ENCODE measurements at regions not wholly inside any gene's neighbourhood (a gene's known extent, or its start where the extent isn't known, plus 50 kb on each side); places are given as distances from the start of the nearest gene placed in this dataset.

DNA sequence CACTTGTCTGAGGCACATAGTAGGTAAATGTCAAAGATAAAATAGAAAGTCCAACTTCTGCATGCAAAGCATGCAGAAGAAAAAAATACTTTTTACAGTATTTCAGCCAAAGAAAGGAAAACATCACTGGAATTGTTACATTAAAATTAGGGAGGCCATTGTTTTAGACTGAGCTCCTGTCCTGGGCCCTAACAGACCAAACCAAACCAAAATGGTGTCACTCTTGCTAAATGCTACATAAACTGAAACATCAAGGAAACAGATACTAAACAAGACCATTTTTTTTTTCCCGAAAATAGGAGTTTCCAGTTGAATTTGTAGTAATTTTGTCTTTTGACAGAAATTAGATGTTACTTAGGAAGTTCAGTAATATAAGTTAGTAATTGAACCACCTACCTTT lies 508.8 kb downstream of the DSC3 start:
- no peaks in the 10 kb centered on the region for H3K9me3 ChIP-seq (ENCODE audit: control insufficient read depth in 1 of 2, low read length in 2 of 2)
- H3K4me3 ChIP-seq (ENCODE audit: low read depth in 1 of 2, low read length in 2 of 2) = no peak overlapping the region
- no peaks in the 10 kb centered on the region for H3K36me3 ChIP-seq (ENCODE audit: control insufficient read depth in 1 of 2, insufficient read depth in 2 of 2, low read length in 2 of 2)
- H3K27me3 ChIP-seq (ENCODE audit: low read depth, low read length) = no peaks in the 10 kb centered on the region
- H3K27ac ChIP-seq (ENCODE audit: low read length) = no peak overlapping the region
- H3K4me1 ChIP-seq (ENCODE audit: control insufficient read depth in 1 of 2, insufficient read depth in 2 of 2, low read length in 2 of 2) = no peaks in the 10 kb centered on the region

DNA sequence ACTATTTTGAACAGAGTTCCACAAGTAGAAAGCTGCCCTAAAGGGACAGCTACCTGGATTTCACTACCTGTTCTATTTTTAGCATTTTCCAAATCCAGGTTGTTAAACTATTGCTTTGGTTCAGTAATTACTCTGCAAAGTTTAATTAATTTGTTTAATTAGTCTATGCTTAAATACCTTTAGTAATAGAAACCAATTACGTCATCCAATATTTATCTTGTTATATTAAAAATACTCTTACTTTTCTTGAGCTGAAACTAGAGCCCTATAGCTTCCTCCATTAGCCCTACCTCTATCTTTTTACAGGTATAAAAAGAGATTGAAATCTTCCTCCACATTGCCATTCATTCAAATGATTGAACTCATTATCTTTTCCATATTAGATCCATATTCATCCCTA lies 514.6 kb downstream of the DSC3 start:
- Histone ChIP-seq H3K4me1 (ENCODE audit: control insufficient read depth in 1 of 2, insufficient read depth in 2 of 2, low read length in 2 of 2) (no peaks in the 10 kb centered on the region), H3K27ac (ENCODE audit: low read length) (no peak overlapping the region), H3K27me3 (ENCODE audit: low read depth, low read length) (no peaks in the 10 kb centered on the region), H3K9me3 (ENCODE audit: control insufficient read depth in 1 of 2, low read length in 2 of 2) (no peaks in the 10 kb centered on the region), H3K4me3 (ENCODE audit: low read depth in 1 of 2, low read length in 2 of 2) (no peak overlapping the region), H3K36me3 (ENCODE audit: control insufficient read depth in 1 of 2, insufficient read depth in 2 of 2, low read length in 2 of 2) (no peaks in the 10 kb centered on the region)

- Histone ChIP-seq H3K9me3 (ENCODE audit: control insufficient read depth in 1 of 2, low read length in 2 of 2) (no peaks in the 10 kb centered on the region), H3K4me3 (ENCODE audit: low read depth in 1 of 2, low read length in 2 of 2) (no peak overlapping the region), H3K36me3 (ENCODE audit: control insufficient read depth in 1 of 2, insufficient read depth in 2 of 2, low read length in 2 of 2) (no peaks in the 10 kb centered on the region), H3K27me3 (ENCODE audit: low read depth, low read length) (no peaks in the 10 kb centered on the region), H3K4me1 (ENCODE audit: control insufficient read depth in 1 of 2, insufficient read depth in 2 of 2, low read length in 2 of 2) (no peaks in the 10 kb centered on the region), H3K27ac (ENCODE audit: low read length) (no peak overlapping the region)
Observed at GRCh38 chr18:30527226-30527625, 515.3 kb downstream of the DSC3 start.

DNA sequence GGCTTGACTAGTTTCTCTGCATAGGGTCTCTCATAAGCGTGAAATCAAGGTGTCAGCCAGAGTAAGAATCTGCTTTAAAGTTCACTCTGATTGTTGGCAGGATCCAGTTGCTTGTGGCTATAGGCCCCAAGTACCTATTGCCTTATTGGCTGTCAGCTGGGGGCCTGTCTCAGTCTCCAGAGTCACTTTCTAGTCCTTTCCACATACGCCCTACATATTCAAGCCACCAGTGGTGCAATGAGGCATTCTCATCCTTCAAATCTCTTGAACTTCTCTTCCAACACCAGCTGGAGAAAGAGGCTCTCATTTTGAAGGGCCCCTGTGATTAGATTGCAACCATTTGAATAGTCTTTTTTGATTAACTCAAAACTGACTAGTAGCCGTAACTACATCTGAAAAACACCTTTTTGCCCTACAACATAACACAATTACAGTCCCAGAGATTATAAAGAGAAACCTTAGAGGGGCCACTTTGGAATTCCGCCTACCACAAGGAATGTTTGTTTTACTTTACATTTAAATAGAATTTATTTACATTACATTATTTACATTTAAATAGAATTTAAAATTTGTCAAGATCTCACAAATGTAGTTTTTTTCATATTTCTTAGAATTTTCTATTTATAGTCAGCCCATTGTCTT lies 520.1 kb downstream of the DSC3 start:
- no peaks in the 10 kb centered on the region for H3K9me3 ChIP-seq (ENCODE audit: control insufficient read depth in 1 of 2, low read length in 2 of 2)
- no peaks in the 10 kb centered on the region for H3K4me1 ChIP-seq (ENCODE audit: control insufficient read depth in 1 of 2, insufficient read depth in 2 of 2, low read length in 2 of 2)
- no peaks in the 10 kb centered on the region for H3K36me3 ChIP-seq (ENCODE audit: control insufficient read depth in 1 of 2, insufficient read depth in 2 of 2, low read length in 2 of 2)
- no peak overlapping the region for H3K27ac ChIP-seq (ENCODE audit: low read length)
- H3K4me3 ChIP-seq (ENCODE audit: low read depth in 1 of 2, low read length in 2 of 2) = no peak overlapping the region
- no peaks in the 10 kb centered on the region for H3K27me3 ChIP-seq (ENCODE audit: low read depth, low read length)

GRCh38 chr18:30514059-30514458 lies 528.5 kb downstream of the DSC3 start:
- Histone ChIP-seq H3K9me3 (ENCODE audit: control insufficient read depth in 1 of 2, low read length in 2 of 2) (no peaks in the 10 kb centered on the region), H3K27me3 (ENCODE audit: low read depth, low read length) (no peaks in the 10 kb centered on the region), H3K4me1 (ENCODE audit: control insufficient read depth in 1 of 2, insufficient read depth in 2 of 2, low read length in 2 of 2) (no peaks in the 10 kb centered on the region), H3K36me3 (ENCODE audit: control insufficient read depth in 1 of 2, insufficient read depth in 2 of 2, low read length in 2 of 2) (no peaks in the 10 kb centered on the region), H3K4me3 (ENCODE audit: low read depth in 1 of 2, low read length in 2 of 2) (no peak overlapping the region), H3K27ac (ENCODE audit: low read length) (no peak overlapping the region)

DNA sequence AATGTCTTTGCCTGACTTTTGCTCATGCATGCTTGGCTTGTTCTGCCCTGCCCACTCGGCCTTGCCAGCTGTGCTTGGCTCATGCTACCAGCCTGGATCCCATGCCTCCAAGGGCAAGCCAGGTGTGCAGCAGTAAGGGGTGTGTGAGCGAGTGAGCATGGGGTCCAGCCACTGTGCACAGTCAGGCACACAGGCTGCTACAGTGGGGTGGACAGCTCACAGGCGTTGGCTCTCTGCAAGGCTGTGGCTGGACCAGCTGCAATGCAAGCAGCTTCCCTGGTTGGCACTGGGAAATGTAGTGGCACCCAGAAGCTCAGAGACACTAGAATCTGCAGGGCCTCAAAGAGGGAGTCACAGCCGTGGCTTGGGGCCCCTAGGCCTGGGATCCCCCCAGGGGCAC lies 529.7 kb downstream of the DSC3 start:
- no peaks in the 10 kb centered on the region for H3K4me1 ChIP-seq (ENCODE audit: control insufficient read depth in 1 of 2, insufficient read depth in 2 of 2, low read length in 2 of 2)
- H3K36me3 ChIP-seq (ENCODE audit: control insufficient read depth in 1 of 2, insufficient read depth in 2 of 2, low read length in 2 of 2) = no peaks in the 10 kb centered on the region
- H3K27me3 ChIP-seq (ENCODE audit: low read depth, low read length) = no peaks in the 10 kb centered on the region
- H3K9me3 ChIP-seq (ENCODE audit: control insufficient read depth in 1 of 2, low read length in 2 of 2) = no peaks in the 10 kb centered on the region
- H3K27ac ChIP-seq (ENCODE audit: low read length) = no peak overlapping the region
- H3K4me3 ChIP-seq (ENCODE audit: low read depth in 1 of 2, low read length in 2 of 2) = no peak overlapping the region

GRCh38 chr18:30510882-30511281 lies 531.7 kb downstream of the DSC3 start:
- Histone ChIP-seq H3K27ac (ENCODE audit: low read length) (no peak overlapping the region), H3K27me3 (ENCODE audit: low read depth, low read length) (no peaks in the 10 kb centered on the region), H3K4me1 (ENCODE audit: control insufficient read depth in 1 of 2, insufficient read depth in 2 of 2, low read length in 2 of 2) (no peaks in the 10 kb centered on the region), H3K4me3 (ENCODE audit: low read depth in 1 of 2, low read length in 2 of 2) (no peak overlapping the region), H3K36me3 (ENCODE audit: control insufficient read depth in 1 of 2, insufficient read depth in 2 of 2, low read length in 2 of 2) (no peaks in the 10 kb centered on the region), H3K9me3 (ENCODE audit: control insufficient read depth in 1 of 2, low read length in 2 of 2) (no peaks in the 10 kb centered on the region)

DNA sequence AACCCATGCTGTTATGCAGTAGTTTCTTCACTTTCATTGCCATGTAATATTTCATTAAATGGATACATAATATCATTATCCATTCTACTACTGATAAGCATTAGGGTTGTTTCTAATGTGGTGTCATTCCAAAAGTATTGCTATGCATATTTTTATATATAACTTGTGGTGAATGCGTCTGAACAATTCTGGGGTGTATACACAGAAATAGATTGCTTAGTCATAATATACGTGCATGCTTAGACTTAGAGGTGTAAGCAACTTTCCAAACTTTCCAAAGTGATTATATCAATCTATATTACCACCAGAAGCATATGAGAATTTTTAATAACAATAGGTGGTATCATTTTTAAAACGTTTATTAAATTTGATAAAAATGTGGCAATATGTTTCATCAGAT lies 540.9 kb downstream of the DSC3 start:
- H3K9me3 ChIP-seq (ENCODE audit: control insufficient read depth in 1 of 2, low read length in 2 of 2) = no peaks in the 10 kb centered on the region

DNA sequence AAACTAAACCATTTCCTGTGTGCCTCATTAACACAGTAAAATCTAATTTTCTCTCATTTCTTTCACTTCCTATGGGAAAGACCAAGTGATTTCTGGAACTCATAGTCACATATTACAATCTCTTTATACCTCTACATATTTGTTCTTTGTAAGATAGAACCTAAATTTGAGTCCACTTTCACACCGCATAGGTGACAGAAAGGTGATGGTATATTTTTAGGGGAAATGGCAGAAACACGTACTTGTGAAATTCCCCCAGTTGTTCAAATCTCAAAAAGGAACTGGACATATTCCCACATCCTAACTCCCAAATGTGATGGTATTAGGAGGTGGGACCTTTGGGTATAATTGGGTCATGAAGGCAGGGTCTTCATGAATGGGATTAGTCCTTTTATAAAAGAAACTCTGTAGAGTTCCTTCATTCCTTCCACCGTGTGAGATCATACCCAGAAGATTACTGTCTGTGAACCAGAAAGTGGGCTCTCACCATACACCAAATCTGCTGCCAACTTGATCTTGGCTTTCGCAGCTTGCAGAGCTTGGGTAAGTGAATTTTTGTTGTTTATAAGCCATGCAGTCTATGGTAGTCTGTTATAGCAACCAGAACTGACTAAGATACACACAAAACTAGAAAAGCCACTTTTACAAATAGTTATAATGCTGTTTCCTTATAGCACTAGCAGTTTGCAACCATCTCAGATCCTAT lies 542.1 kb downstream of the DSC3 start:
- no peak overlapping the region for H3K27ac ChIP-seq (ENCODE audit: low read length)
- no peak overlapping the region for H3K4me3 ChIP-seq (ENCODE audit: low read depth in 1 of 2, low read length in 2 of 2)
- H3K9me3 ChIP-seq (ENCODE audit: control insufficient read depth in 1 of 2, low read length in 2 of 2) = no peaks in the 10 kb centered on the region
- H3K36me3 ChIP-seq (ENCODE audit: control insufficient read depth in 1 of 2, insufficient read depth in 2 of 2, low read length in 2 of 2) = no peaks in the 10 kb centered on the region
- H3K27me3 ChIP-seq (ENCODE audit: low read depth, low read length) = no peaks in the 10 kb centered on the region
- H3K4me1 ChIP-seq (ENCODE audit: control insufficient read depth in 1 of 2, insufficient read depth in 2 of 2, low read length in 2 of 2) = no peaks in the 10 kb centered on the region

More for the DNA sequence above, 540.9 kb downstream of the DSC3 start:
- Histone ChIP-seq H3K4me3 (ENCODE audit: low read depth in 1 of 2, low read length in 2 of 2) (no peak overlapping the region), H3K27me3 (ENCODE audit: low read depth, low read length) (no peaks in the 10 kb centered on the region), H3K27ac (ENCODE audit: low read length) (no peak overlapping the region), H3K36me3 (ENCODE audit: control insufficient read depth in 1 of 2, insufficient read depth in 2 of 2, low read length in 2 of 2) (no peaks in the 10 kb centered on the region), H3K4me1 (ENCODE audit: control insufficient read depth in 1 of 2, insufficient read depth in 2 of 2, low read length in 2 of 2) (no peaks in the 10 kb centered on the region)

DNA sequence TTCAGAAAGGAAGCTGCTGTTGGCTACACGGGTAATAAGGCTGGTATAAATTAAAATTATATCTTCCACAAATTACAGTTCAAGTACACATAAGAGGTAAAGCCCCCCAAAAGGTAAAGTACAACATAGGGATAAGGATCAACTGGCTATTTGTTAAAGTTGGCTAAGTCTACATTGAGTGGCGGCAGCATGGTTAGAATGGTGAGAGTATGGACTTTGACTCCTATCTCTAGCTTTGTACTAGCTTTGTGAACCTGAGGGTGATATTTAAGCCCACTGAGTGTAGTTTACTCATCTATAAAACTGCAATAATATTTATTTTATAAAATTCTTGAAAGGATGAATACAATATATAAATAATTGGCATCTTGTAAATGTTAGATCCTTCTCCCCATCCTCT lies 542.8 kb downstream of the DSC3 start:
- Histone ChIP-seq H3K36me3 (ENCODE audit: control insufficient read depth in 1 of 2, insufficient read depth in 2 of 2, low read length in 2 of 2) (no peaks in the 10 kb centered on the region), H3K27me3 (ENCODE audit: low read depth, low read length) (no peaks in the 10 kb centered on the region)

GRCh38 chr18:30492552-30493129 lies 549.9 kb downstream of the DSC3 start:
- Histone ChIP-seq H3K36me3 (ENCODE audit: control insufficient read depth in 1 of 2, insufficient read depth in 2 of 2, low read length in 2 of 2) (no peaks in the 10 kb centered on the region), H3K4me1 (ENCODE audit: control insufficient read depth in 1 of 2, insufficient read depth in 2 of 2, low read length in 2 of 2) (no peaks in the 10 kb centered on the region), H3K27ac (ENCODE audit: low read length) (no peak overlapping the region), H3K27me3 (ENCODE audit: low read depth, low read length) (no peaks in the 10 kb centered on the region), H3K4me3 (ENCODE audit: low read depth in 1 of 2, low read length in 2 of 2) (no peak overlapping the region), H3K9me3 (ENCODE audit: control insufficient read depth in 1 of 2, low read length in 2 of 2) (no peaks in the 10 kb centered on the region)

More for the DNA sequence above, 542.8 kb downstream of the DSC3 start:
- H3K9me3 ChIP-seq (ENCODE audit: control insufficient read depth in 1 of 2, low read length in 2 of 2) = no peaks in the 10 kb centered on the region
- H3K27ac ChIP-seq (ENCODE audit: low read length) = no peak overlapping the region
- H3K4me3 ChIP-seq (ENCODE audit: low read depth in 1 of 2, low read length in 2 of 2) = no peak overlapping the region
- no peaks in the 10 kb centered on the region for H3K4me1 ChIP-seq (ENCODE audit: control insufficient read depth in 1 of 2, insufficient read depth in 2 of 2, low read length in 2 of 2)

Data from muscle layer of duodenum (tissue), 2 donors.